TTC549 (cell line): ENCODE measurements at regions not wholly inside any gene's neighbourhood (a gene's known extent, or its start where the extent isn't known, plus 50 kb on each side); places are given as distances from the start of the nearest gene placed in this dataset.

Source experiments
- FAIRE-seq: peaks from 2 replicates; lab custom pipeline; 2012; peaks lifted over from hg19 to GRCh38; lab: Jason Lieb, UNC

DNA sequence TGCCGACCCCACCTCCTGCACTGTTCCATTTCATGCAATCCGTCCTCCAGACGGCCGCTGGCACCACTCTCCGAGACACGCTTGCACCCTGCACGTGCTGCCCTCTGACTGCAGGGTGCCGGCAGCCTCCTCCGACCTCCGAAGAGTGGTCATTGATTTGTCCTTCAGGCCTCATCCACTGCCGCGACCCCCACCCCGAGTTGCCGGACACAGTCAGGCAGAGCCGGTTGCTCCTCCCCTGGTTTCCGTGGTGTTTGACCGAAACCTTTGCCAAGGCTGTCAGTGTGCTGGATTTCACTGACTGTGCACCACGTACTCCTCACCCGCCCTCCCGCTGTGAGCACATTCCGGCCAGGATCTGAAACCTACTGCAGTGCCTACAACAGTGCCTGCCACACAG, 156.4 kb upstream of the PDE10A start:
- FAIRE-seq = no peak

DNA sequence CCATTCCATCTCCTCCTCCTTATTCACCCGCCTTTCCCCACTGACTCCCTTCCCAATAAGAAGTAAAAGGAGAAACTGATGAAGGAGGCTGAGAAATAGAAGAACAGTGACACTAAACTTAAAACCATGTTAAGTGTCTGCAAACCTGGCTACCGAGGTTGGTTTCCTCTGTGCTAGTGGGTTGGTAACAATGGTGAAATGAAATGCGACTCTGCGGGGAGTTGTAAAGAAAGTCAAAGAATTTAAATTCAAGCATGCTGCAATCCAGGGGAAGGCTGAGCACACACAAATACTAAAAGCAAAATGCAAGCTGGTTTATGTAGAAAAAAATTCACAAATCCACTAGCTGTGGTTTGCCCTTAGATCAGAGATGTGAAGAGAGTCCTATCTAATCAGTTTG, 155.2 kb upstream of the PDE10A start:
- FAIRE-seq = no peak

DNA sequence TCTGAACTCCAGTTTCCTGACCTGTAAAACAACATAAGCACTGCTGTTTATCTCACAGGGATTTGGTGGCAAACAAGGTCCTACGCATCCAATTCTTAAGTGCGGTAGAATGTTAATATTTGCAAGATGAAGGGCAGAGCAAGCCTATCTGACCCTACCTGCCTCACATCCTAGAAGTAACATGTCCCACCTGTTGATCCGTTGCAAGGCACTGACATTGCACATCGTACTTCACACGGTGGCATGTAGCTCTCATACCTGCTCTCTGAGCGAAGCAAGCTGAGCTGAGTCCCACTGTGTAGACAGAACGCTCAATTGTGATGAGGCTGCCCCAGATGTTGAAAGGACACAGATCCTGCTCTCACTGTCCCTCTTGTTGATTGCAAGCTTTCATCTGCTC, 154.7 kb upstream of the PDE10A start:
- no peak for FAIRE-seq

DNA sequence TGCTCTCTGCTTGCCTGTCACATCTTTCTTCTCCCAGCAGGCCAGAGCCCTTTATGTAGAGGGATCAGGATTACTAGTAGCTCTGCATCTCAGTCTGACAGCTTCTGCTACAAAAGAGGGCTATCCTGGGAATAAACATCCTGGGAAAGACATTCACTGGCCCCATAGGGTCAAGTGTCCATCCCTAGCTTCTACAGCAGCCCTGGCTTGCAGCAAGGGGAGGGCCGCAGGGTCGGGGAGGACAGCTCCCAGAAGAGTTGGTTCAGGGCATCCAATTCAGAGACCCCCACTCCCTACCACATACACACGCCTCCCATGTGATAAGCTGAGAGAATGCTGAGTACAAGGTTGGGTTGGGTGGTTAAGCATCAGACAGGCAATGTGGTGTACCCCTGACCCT, 154.1 kb upstream of the PDE10A start:
- FAIRE-seq = no peak

DNA sequence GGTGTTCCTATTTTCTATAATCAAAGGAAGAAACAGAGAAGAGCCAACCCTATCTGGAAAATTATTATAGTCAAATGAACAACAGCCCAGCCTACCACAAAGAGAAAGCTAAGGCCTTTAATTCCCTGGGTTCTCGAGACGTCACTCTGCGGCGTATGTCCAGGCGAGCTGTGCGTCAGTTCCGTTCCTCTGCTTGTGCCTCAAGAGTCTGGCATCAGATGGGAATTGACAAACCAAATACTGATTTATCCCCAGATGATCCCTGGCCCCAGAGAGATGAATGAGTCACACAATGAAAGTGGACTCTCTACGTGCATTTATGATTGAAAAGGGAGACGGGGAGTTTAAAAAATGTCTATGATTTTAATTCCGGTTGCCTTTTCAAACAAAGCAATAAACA, 151.6 kb upstream of the PDE10A start:
- no peak for FAIRE-seq

GRCh38 chr6:165811512-165811911, 148.5 kb upstream of the PDE10A start:
- FAIRE-seq = no peak

- no peak for FAIRE-seq
Observed at GRCh38 chr6:165808021-165808420, 145.0 kb upstream of the PDE10A start.

GRCh38 chr6:165807249-165807960, 144.4 kb upstream of the PDE10A start:
- no peak for FAIRE-seq

GRCh38 chr6:165806126-165806810, 143.2 kb upstream of the PDE10A start:
- no peak for FAIRE-seq

- no peak for FAIRE-seq
Observed at GRCh38 chr6:165805636-165806035, 142.6 kb upstream of the PDE10A start.

DNA sequence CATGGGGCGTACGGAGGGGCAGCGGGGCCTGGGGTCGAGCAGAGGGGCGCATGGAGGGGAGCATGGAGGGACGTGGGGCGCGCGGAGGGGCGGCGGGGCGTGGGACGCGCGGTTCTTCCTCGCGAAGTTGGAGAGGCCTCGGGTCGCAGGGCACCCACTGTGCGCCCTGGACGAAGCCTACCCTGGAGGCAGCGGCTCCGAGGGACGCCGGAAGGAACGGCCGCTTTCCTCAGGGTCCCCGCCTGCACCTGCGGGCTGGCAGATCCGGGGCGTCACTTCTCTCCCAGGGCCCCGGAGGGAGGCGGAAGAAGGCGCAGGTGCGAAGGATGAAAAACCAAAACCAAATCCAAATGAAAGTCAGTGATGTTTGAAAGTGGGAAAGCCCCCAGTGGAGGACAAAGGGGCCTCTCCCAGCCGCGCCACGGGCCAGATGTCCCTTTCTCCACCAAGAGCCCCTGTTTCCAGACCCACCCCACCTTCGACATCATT, 142.1 kb upstream of the PDE10A start:
- FAIRE-seq = no peak

DNA sequence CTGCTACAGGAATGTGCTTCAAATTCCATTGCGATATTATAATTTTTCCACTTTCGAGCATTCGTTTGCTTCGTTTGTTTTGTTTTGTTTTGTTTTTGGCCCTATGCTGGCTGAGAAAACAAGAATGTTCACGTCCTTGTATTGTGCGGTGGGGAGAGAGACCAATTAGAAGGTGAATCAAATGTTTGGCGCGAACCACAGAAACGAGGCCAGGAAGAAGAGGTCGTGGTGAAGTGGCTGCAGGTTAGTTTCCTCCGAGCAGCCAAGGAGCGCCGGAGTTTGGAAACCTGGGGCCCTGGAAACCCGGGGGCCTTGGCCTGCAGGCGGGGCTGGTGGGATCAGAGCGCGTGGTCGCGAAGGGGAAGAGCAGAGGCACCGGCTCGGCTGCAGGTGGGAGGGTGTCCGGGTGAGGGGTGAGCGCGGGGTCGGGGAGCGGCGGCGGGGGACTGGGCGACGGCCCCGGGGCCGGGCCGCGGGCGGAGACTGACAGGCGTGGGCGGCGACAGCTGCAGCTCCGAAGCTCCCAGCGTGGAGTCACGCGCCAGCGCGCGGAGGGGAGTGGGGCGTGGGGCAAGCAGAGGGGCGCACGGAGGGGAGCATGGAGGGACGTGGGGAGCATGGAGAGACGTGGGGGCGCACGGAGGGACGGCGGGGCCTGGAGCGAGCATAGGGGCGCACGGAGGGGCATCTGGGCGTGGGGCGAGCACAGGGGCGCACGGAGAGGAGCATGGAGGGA, 141.5 kb upstream of the PDE10A start:
- FAIRE-seq = no peak

- no peak for FAIRE-seq
Observed at GRCh38 chr6:165800337-165800736, 137.3 kb upstream of the PDE10A start.

GRCh38 chr6:165799391-165800153, 136.5 kb upstream of the PDE10A start:
- FAIRE-seq = no peak

DNA sequence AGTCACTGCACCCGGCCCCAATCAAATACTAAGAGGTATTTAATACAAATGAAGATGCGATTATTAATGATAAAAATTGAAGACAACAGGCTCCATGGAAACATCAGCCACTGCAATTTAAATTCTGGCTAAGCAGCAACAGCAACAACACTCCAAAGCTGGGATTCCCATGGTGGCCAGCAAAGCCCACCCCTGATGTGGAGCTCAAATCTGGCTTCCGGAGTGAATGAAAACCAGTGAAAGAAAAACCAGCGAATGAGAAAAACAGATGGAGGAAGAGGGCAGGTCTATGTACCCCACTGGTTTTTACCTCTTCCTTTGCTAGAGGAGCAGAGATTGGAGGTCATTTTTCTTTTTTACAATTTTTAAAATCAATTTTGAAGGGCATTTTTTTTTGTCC, 135.9 kb upstream of the PDE10A start:
- no peak for FAIRE-seq

- no peak for FAIRE-seq
Observed at GRCh38 chr6:165794179-165794601, 131.1 kb upstream of the PDE10A start.

- FAIRE-seq = no peak
Observed at GRCh38 chr6:165793287-165793825, 130.3 kb upstream of the PDE10A start.

DNA sequence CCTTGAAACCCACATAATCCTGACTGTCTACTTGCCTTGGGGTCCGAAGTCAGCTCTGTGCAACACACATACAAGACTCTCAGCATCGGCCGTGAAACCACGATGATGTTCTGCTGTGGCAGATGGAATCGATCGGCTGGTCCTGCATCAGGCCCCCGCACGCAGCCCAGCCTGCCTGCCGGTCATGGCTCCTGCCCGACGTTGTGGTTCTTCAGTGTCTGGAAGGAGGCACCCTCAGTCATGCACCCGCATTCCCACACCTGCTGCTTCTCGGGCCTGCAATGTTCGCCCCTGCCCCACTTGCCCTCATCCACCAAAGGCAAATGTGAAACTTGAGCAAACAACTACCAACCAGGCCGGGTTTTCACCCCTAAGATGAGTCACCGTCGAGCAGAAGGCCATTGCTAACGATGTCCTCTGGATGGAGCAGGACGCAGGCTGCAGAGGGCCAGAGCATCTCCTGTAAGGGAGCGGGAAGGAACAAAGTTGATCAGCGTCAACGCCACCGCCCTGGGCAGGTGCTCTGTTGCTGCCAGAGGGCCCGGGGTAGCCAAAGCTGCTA, 128.9 kb upstream of the PDE10A start:
- no peak for FAIRE-seq

GRCh38 chr6:165791306-165791705, 128.3 kb upstream of the PDE10A start:
- FAIRE-seq = no peak

DNA sequence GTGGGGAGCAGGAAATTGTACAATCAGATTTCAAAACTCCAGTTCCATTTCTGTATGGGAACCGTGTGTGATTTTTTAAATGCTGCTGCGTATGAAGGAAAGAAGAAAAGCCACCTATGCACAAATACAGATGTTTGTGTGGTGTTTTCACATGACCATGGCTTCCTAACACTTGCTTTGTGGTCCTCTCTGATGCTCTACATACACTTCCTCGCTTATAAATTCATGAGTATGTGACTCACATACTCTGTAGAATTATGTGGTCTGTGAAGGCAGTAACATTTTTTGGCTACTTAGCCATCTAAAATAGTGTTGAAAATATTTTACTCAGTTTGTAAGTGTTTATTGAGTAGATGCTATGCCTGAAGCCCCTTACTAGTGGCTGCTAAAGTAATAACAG, 119.8 kb upstream of the PDE10A start:
- no peak for FAIRE-seq

DNA sequence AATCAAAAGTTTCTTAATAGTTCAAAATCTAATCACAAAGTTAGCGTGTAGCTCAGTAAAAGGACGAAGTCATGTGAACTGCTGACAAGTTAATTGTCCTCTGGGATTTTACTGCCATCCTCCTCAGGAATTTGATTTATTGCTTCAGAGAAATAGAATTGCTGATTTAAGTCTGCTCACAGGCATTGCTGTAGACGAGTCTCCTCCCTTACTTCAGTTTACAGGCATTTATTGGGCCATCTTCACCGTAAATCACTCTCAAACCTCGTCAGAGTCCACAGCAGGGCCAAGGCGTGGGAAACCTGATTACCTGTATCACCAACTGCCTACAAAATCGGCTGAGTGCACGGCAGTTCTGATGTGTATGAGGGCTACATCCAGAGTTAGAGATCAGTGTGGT, 119.1 kb upstream of the PDE10A start:
- no peak for FAIRE-seq

- FAIRE-seq = no peak
Observed at GRCh38 chr6:165777680-165778079, 114.6 kb upstream of the PDE10A start.
